ENCODE measurements at regions not wholly inside any gene's neighbourhood (a gene's known extent, or its start where the extent isn't known, plus 50 kb on each side); places are given as distances from the start of the nearest gene placed in this dataset.

DNA sequence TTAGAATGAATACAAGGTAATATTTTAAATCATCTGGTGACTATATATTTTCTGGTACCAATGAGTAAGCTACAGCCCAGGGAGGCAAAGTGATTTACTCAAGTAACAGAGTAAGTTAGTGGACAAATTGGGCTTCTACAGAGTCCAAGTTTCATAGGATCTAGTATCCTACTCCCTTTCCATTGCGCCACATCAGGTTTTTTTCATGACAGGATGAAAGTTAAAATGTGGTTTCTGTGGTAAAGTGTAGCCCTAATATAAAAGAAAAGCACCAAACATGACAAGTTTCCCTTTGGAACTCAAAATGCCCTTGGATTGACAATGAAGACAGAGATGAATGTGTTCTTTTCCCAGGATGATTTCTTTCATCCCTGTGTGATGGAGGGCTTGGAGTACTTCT lies 350.8 kb upstream of the ZNF385D start:
- Mint-ChIP-seq H3K27me3 (ENCODE audit: low read depth) (no peaks in the 10 kb centered on the region), H3K9me3 (no peaks in the 10 kb centered on the region), H3K36me3 (no peaks in the 10 kb centered on the region), H3K27ac (no peak overlapping the region), H3K4me1 (peaks cover 4% of the 10 kb centered on the region), H3K4me3 (no peak overlapping the region)
- ChIA-PET CTCF (no interaction called here), POLR2A (no interaction called here)
- no peak for ATAC-seq
- no peak for DNase-seq (ENCODE audit: low spot score)
- no peak for TF ChIP-seq ETV6 (CRISPR knock-in tag; IDR thresholded peaks at IDR 0.05)
- TF ChIP-seq, protein P1, sequence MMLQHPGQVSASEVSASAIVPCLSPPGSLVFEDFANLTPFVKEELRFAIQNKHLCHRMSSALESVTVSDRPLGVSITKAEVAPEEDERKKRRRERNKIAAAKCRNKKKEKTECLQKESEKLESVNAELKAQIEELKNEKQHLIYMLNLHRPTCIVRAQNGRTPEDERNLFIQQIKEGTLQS (CRISPR knock-in tag; conservative IDR thresholded peaks at IDR 0.05) = no peak

DNA sequence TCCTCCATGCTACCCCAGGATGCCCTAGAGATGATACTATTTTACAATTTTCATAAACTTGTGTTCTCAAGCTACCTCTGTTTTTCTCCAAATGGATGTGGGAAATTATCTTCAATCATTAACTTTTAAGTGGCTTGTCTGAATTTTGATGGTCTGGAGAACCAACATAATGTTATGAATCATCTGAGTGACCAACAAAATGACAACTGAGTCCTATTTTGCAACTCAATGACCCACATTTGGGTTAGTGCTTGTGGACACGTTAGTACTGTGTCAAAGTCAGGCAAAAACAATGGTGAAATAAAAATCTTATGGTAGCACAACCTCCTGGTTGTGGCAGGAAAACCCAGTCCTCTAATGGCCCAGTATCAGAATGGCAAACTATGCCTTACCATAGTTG lies 352.4 kb upstream of the ZNF385D start:
- no peak for DNase-seq (ENCODE audit: low spot score)
- no peak for ATAC-seq
- no peak overlapping the region for H3K27ac Mint-ChIP-seq
- H3K4me1 Mint-ChIP-seq = peaks cover 4% of the 10 kb centered on the region
- H3K36me3 Mint-ChIP-seq = no peaks in the 10 kb centered on the region
- no peaks in the 10 kb centered on the region for H3K27me3 Mint-ChIP-seq (ENCODE audit: low read depth)
- TF ChIP-seq ZNF138 (CRISPR knock-in tag; conservative IDR thresholded peaks at IDR 0.05) (no peak), NR3C1 (CRISPR knock-in tag; conservative IDR thresholded peaks at IDR 0.05; ENCODE audit: low read depth) (no peak), RORB (CRISPR knock-in tag; IDR thresholded peaks at IDR 0.05) (no peak), ZNF416 (CRISPR knock-in tag; IDR thresholded peaks at IDR 0.05) (no peak)
- TF ChIP-seq, protein P2, sequence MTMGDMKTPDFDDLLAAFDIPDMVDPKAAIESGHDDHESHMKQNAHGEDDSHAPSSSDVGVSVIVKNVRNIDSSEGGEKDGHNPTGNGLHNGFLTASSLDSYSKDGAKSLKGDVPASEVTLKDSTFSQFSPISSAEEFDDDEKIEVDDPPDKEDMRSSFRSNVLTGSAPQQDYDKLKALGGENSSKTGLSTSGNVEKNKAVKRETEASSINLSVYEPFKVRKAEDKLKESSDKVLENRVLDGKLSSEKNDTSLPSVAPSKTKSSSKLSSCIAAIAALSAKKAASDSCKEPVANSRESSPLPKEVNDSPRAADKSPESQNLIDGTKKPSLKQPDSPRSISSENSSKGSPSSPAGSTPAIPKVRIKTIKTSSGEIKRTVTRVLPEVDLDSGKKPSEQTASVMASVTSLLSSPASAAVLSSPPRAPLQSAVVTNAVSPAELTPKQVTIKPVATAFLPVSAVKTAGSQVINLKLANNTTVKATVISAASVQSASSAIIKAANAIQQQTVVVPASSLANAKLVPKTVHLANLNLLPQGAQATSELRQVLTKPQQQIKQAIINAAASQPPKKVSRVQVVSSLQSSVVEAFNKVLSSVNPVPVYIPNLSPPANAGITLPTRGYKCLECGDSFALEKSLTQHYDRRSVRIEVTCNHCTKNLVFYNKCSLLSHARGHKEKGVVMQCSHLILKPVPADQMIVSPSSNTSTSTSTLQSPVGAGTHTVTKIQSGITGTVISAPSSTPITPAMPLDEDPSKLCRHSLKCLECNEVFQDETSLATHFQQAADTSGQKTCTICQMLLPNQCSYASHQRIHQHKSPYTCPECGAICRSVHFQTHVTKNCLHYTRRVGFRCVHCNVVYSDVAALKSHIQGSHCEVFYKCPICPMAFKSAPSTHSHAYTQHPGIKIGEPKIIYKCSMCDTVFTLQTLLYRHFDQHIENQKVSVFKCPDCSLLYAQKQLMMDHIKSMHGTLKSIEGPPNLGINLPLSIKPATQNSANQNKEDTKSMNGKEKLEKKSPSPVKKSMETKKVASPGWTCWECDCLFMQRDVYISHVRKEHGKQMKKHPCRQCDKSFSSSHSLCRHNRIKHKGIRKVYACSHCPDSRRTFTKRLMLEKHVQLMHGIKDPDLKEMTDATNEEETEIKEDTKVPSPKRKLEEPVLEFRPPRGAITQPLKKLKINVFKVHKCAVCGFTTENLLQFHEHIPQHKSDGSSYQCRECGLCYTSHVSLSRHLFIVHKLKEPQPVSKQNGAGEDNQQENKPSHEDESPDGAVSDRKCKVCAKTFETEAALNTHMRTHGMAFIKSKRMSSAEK (CRISPR knock-in tag; IDR thresholded peaks at IDR 0.05; ENCODE audit: borderline replicate concordance) = no peak
- TF ChIP-seq, protein P3, sequence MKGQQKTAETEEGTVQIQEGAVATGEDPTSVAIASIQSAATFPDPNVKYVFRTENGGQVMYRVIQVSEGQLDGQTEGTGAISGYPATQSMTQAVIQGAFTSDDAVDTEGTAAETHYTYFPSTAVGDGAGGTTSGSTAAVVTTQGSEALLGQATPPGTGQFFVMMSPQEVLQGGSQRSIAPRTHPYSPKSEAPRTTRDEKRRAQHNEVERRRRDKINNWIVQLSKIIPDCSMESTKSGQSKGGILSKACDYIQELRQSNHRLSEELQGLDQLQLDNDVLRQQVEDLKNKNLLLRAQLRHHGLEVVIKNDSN (CRISPR knock-in tag; IDR thresholded peaks at IDR 0.05) = no peak
- TF ChIP-seq, protein P4, sequence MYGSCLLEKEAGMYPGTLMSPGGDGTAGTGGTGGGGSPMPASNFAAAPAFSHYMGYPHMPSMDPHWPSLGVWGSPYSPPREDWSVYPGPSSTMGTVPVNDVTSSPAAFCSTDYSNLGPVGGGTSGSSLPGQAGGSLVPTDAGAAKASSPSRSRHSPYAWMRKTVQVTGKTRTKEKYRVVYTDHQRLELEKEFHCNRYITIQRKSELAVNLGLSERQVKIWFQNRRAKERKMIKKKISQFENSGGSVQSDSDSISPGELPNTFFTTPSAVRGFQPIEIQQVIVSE (CRISPR knock-in tag; IDR thresholded peaks at IDR 0.05; ENCODE audit: borderline replicate concordance) = no peak
- TF ChIP-seq, protein P5, sequence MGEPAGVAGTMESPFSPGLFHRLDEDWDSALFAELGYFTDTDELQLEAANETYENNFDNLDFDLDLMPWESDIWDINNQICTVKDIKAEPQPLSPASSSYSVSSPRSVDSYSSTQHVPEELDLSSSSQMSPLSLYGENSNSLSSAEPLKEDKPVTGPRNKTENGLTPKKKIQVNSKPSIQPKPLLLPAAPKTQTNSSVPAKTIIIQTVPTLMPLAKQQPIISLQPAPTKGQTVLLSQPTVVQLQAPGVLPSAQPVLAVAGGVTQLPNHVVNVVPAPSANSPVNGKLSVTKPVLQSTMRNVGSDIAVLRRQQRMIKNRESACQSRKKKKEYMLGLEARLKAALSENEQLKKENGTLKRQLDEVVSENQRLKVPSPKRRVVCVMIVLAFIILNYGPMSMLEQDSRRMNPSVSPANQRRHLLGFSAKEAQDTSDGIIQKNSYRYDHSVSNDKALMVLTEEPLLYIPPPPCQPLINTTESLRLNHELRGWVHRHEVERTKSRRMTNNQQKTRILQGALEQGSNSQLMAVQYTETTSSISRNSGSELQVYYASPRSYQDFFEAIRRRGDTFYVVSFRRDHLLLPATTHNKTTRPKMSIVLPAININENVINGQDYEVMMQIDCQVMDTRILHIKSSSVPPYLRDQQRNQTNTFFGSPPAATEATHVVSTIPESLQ (CRISPR knock-in tag; IDR thresholded peaks at IDR 0.05) = no peak
- TF ChIP-seq, protein P6, sequence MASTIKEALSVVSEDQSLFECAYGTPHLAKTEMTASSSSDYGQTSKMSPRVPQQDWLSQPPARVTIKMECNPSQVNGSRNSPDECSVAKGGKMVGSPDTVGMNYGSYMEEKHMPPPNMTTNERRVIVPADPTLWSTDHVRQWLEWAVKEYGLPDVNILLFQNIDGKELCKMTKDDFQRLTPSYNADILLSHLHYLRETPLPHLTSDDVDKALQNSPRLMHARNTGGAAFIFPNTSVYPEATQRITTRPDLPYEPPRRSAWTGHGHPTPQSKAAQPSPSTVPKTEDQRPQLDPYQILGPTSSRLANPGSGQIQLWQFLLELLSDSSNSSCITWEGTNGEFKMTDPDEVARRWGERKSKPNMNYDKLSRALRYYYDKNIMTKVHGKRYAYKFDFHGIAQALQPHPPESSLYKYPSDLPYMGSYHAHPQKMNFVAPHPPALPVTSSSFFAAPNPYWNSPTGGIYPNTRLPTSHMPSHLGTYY (CRISPR knock-in tag; IDR thresholded peaks at IDR 0.05) = no peak
- H3K9me3 Mint-ChIP-seq = no peaks in the 10 kb centered on the region
- no peak overlapping the region for H3K4me3 Mint-ChIP-seq
- ChIA-PET POLR2A (no interaction called here), CTCF (no interaction called here)

DNA sequence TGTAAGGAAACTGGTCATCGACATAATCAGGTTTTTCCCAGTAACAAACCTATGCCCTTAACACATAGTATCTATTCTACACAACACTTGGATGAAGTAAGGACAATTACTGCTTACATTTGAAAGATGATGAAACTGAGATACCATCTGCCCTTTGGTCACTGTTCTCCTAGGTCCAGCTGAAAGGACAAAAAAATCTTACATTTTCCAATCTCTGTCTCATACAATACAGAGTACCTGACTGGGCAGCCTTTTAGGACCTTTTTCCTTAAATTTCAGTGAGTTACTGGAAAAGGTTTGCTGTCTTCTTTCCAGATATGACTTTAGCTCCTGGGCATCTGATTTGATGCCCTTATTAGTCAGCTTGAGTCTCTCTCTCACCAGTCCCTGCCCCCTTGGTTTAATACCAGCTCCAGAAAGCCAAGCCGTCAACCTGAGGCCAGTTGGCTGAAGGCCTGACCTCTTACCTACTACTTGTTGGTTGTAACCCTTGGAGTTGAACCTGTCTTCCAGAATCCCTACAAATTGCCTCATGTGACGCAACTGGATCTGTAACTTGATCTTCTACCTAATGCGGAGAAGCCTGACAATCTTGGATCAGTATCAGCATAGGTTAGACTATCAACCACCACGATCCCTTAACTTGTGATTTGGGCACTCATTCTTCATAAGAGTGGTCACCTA lies 355.3 kb upstream of the ZNF385D start:
- Mint-ChIP-seq H3K9me3 (no peaks in the 10 kb centered on the region), H3K27ac (no peak overlapping the region), H3K27me3 (ENCODE audit: low read depth) (no peaks in the 10 kb centered on the region), H3K4me3 (no peak overlapping the region), H3K4me1 (peaks cover 4% of the 10 kb centered on the region), H3K36me3 (no peaks in the 10 kb centered on the region)
- ChIA-PET POLR2A (no interaction called here), CTCF (interaction anchor here (0.6 kb wide), 1 partner anchor 251 kb away, joined by 3 read pairs; no protein-coding TSS in a partner anchor)
- TF ChIP-seq, protein P7, sequence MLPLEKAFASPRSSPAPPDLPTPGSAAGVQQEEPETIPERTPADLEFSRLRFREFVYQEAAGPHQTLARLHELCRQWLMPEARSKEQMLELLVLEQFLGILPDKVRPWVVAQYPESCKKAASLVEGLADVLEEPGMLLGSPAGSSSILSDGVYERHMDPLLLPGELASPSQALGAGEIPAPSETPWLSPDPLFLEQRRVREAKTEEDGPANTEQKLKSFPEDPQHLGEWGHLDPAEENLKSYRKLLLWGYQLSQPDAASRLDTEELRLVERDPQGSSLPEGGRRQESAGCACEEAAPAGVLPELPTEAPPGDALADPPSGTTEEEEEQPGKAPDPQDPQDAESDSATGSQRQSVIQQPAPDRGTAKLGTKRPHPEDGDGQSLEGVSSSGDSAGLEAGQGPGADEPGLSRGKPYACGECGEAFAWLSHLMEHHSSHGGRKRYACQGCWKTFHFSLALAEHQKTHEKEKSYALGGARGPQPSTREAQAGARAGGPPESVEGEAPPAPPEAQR (CRISPR knock-in tag; IDR thresholded peaks at IDR 0.05) = no peak
- TF ChIP-seq ZNF423 (CRISPR knock-in tag; IDR thresholded peaks at IDR 0.05) = no peak
- TF ChIP-seq, protein P8, sequence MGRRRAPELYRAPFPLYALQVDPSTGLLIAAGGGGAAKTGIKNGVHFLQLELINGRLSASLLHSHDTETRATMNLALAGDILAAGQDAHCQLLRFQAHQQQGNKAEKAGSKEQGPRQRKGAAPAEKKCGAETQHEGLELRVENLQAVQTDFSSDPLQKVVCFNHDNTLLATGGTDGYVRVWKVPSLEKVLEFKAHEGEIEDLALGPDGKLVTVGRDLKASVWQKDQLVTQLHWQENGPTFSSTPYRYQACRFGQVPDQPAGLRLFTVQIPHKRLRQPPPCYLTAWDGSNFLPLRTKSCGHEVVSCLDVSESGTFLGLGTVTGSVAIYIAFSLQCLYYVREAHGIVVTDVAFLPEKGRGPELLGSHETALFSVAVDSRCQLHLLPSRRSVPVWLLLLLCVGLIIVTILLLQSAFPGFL (CRISPR knock-in tag; IDR thresholded peaks at IDR 0.05; ENCODE audit: borderline replicate concordance) = no peak
- TF ChIP-seq TCF7 (CRISPR knock-in tag; IDR thresholded peaks at IDR 0.05; ENCODE audit: low read depth) = no peak
- TF ChIP-seq NR2C2 (CRISPR knock-in tag; IDR thresholded peaks at IDR 0.05) = no peak
- no peak for TF ChIP-seq FOXK1 (CRISPR knock-in tag; IDR thresholded peaks at IDR 0.05)
- TF ChIP-seq TEAD1 (CRISPR knock-in tag; IDR thresholded peaks at IDR 0.05) = no peak
- no peak for TF ChIP-seq HMGA2 (CRISPR knock-in tag; IDR thresholded peaks at IDR 0.05)
- ATAC-seq (no peak), DNase-seq (ENCODE audit: low spot score) (no peak)

All from WTC11 (cell line).